ENCODE measurements at regions not wholly inside any gene's neighbourhood (a gene's known extent, or its start where the extent isn't known, plus 50 kb on each side); places are given as distances from the start of the nearest gene placed in this dataset.

- TF ChIP-seq CTCF (IDR thresholded peaks at IDR 0.05), result no peak
- TF ChIP-seq EZH2 (IDR thresholded peaks at IDR 0.05; ENCODE audit: borderline replicate concordance, insufficient read depth, low read depth, low read length, poor library complexity, severe bottlenecking), result no peak
Measured at GRCh38 chr12:25052914-25053211, 104.0 kb upstream of the BCAT1 start.

Measured in B cell (primary cell).